ENCODE measurements at regions not wholly inside any gene's neighbourhood (a gene's known extent, or its start where the extent isn't known, plus 50 kb on each side); places are given as distances from the start of the nearest gene placed in this dataset.

DNA sequence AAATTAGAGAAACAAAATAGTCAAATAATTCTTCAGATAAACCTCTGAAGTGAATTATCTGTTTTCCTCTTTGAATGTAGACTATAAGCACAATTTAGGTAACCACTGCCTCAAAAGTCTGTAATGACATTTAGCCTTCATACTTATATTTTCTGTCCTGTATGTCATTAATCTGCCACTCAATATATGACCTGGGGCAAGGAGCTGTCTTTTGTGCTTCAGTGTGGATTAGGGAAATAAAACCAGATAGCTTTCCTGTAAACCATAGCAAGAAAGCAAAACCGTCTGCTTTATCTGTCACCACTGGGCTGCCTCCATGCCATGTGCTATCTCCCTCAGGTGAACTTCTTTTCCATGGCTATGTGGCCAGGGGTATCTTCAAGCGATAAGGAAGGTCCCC lies 606.6 kb upstream of the C9orf72 start (continued):
- TF ChIP-seq PHF8 (conservative IDR thresholded peaks at IDR 0.05; ENCODE audit: low read depth, low read length) (no peak), SP1 (IDR thresholded peaks at IDR 0.05; ENCODE audit: low read depth, low read length) (no peak), RFX5 (IDR thresholded peaks at IDR 0.05; ENCODE audit: borderline replicate concordance, low read depth, low read length) (no peak)
